GM23338 (cell line): ENCODE measurements at regions not wholly inside any gene's neighbourhood (a gene's known extent, or its start where the extent isn't known, plus 50 kb on each side); places are given as distances from the start of the nearest gene placed in this dataset.

Experiments used
- EZH2 ChIP-seq: fragments of 200-600 bp; sonication (generic); IDR thresholded peaks from one replicate; pipeline ENCODE4 v1.8.0; 2017; ENCODE audit warnings: antibody characterized with exemption, mild to moderate bottlenecking, low read depth; ENCODE audit not compliant: unreplicated experiment
- ZNF114 ChIP-seq: fragments of 250-450 bp; sonication (Bioruptor Pico); IDR thresholded peaks from 2 replicates; pipeline ENCODE4 v1.5.0; 2020; ENCODE audit warnings: mild to moderate bottlenecking, moderate library complexity
- TF ChIP-seq, protein P1 (sequence below), 2 experiments: fragments of 200-600 bp in 1 of 2; sonication (generic) in 1 of 2; conservative IDR thresholded peaks; 2 replicates each; pipeline versions ENCODE4 v1.5.1 to v1.6.1; 2016 to 2017; ENCODE audit warnings: antibody characterized with exemption in 2 of 2, low read depth in 2 of 2, mild to moderate bottlenecking in 2 of 2, moderate library complexity in 1 of 2
- TF ChIP-seq, protein P2 (sequence below): IDR thresholded peaks from 2 replicates; pipeline ENCODE4 v1.6.1; 2016; ENCODE audit warnings: antibody characterized with exemption

DNA sequence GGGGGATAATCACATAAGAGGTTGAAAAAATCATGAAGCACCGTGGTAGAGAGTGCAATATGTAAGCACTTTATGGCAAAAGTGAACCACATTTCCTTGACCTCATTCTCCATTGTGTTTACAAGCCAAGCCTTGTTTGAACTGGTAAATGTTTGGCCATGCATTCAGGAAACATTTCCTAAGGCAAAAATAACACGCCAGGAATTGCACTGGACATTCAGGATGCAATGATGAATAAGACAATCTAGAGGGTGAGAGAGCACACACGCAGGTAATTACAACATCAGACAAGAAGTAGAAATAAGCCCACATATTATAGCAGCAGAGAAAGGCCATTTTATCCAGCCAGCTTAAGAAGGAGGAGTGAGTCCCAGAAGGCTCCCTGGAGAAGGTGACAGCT is 218.0 kb upstream of the OSR1 start:
- TF ChIP-seq, protein P1, sequence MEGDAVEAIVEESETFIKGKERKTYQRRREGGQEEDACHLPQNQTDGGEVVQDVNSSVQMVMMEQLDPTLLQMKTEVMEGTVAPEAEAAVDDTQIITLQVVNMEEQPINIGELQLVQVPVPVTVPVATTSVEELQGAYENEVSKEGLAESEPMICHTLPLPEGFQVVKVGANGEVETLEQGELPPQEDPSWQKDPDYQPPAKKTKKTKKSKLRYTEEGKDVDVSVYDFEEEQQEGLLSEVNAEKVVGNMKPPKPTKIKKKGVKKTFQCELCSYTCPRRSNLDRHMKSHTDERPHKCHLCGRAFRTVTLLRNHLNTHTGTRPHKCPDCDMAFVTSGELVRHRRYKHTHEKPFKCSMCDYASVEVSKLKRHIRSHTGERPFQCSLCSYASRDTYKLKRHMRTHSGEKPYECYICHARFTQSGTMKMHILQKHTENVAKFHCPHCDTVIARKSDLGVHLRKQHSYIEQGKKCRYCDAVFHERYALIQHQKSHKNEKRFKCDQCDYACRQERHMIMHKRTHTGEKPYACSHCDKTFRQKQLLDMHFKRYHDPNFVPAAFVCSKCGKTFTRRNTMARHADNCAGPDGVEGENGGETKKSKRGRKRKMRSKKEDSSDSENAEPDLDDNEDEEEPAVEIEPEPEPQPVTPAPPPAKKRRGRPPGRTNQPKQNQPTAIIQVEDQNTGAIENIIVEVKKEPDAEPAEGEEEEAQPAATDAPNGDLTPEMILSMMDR (conservative IDR thresholded peaks at IDR 0.05; ENCODE audit: low read depth in 2 of 2): no peak
- TF ChIP-seq EZH2: no peak
- TF ChIP-seq, protein P2, sequence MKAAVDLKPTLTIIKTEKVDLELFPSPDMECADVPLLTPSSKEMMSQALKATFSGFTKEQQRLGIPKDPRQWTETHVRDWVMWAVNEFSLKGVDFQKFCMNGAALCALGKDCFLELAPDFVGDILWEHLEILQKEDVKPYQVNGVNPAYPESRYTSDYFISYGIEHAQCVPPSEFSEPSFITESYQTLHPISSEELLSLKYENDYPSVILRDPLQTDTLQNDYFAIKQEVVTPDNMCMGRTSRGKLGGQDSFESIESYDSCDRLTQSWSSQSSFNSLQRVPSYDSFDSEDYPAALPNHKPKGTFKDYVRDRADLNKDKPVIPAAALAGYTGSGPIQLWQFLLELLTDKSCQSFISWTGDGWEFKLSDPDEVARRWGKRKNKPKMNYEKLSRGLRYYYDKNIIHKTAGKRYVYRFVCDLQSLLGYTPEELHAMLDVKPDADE: no peak
- no peak for TF ChIP-seq ZNF114 (CRISPR knock-in tag)
